Esophagus muscularis mucosa (tissue), 3 donors: ENCODE measurements at regions not wholly inside any gene's neighbourhood (a gene's known extent, or its start where the extent isn't known, plus 50 kb on each side); places are given as distances from the start of the nearest gene placed in this dataset.
"Not testable (repeated sequence)": the region's sequence is repeated elsewhere in the genome, so short reads cannot be mapped to it uniquely, and the experiment has no call there.

Source experiments
- EP300 ChIP-seq: sonication (generic); formaldehyde crosslinking; IDR thresholded peaks from one replicate; pipeline ENCODE4 v1.6.1; 2017; ENCODE audit warnings: antibody characterized with exemption
- TF ChIP-seq, protein P1 (sequence below), 3 experiments: fragments of 200-600 bp in 2 of 3; fragments of 450-650 bp in 1 of 3; sonication (generic) in 2 of 3; IDR thresholded peaks; one replicate each; pipeline ENCODE4 v1.5.1; 2017 to 2019; ENCODE audit warnings: antibody characterized with exemption in 3 of 3, mild to moderate bottlenecking in 2 of 3, moderate library complexity in 1 of 3

DNA sequence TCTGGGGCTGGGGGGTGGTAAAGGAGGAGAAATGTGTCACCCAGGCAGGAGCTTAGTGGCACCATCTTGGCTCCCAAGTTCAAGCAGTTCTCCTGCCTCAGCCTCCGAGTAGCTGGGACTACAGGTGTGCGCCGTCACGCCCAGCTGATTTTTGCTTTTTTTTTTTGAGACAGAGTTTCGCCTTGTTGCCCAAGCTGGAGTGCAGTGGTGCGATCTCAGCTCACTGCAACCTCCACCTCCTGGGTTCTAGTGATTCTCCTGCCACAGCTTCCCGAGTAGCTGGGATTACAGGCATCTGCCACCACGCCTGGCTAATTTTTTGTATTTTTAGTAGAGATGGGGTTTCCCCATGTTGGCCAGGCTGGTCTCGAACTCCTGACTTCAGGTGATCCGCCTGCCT is 82.1 kb upstream of the METTL9 start:
- not testable (repeated sequence) for TF ChIP-seq EP300
- TF ChIP-seq, protein P1, sequence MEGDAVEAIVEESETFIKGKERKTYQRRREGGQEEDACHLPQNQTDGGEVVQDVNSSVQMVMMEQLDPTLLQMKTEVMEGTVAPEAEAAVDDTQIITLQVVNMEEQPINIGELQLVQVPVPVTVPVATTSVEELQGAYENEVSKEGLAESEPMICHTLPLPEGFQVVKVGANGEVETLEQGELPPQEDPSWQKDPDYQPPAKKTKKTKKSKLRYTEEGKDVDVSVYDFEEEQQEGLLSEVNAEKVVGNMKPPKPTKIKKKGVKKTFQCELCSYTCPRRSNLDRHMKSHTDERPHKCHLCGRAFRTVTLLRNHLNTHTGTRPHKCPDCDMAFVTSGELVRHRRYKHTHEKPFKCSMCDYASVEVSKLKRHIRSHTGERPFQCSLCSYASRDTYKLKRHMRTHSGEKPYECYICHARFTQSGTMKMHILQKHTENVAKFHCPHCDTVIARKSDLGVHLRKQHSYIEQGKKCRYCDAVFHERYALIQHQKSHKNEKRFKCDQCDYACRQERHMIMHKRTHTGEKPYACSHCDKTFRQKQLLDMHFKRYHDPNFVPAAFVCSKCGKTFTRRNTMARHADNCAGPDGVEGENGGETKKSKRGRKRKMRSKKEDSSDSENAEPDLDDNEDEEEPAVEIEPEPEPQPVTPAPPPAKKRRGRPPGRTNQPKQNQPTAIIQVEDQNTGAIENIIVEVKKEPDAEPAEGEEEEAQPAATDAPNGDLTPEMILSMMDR (IDR thresholded peaks at IDR 0.05) = not testable (repeated sequence)
